Endothelial cell of umbilical vein (primary cell): ENCODE measurements at regions not wholly inside any gene's neighbourhood (a gene's known extent, or its start where the extent isn't known, plus 50 kb on each side); places are given as distances from the start of the nearest gene placed in this dataset.

ENCODE experiments used
- BruUV-seq: library from RNA; stranded (reverse); fragments of 400-500 nt; replicated peaks from 2 replicates; lab custom pipeline; 2021; lab: Mats Ljungman, UMichigan
- CTCF ChIA-PET: fragments of 300-600, 350-600 bp; sonication (Branson Sonifier 250); formaldehyde crosslinking; loops from one replicate; lab custom pipeline; 2021; ENCODE audit warnings: antibody characterized with exemption, inconsistent platforms; lab: Charles Lee
- POLR2A ChIA-PET: fragments of 300-600, 350-600 bp; sonication (Branson Sonifier 250); formaldehyde crosslinking; loops from one replicate; lab custom pipeline; 2021; ENCODE audit warnings: antibody characterized with exemption, inconsistent platforms; lab: Charles Lee
- DNase-seq: peaks from one replicate; pipeline ENCODE4 v3.0.0-alpha.2; 2011; ENCODE audit warnings: low read depth, low spot score
- FAIRE-seq: peaks from 2 replicates; lab custom pipeline; 2011; peaks lifted over from hg19 to GRCh38; lab: Jason Lieb, UNC
- H2AFZ ChIP-seq: 2 replicates; pipeline ENCODE4 v1.6.0; 2012; ENCODE audit warnings: low read depth, low read length, control low read depth, inconsistent platforms
- H3K27ac ChIP-seq: 2 replicates; pipeline ENCODE4 v1.5.1; 2011; ENCODE audit warnings: low read depth, mild to moderate bottlenecking, control low read depth, low read length, moderate library complexity; ENCODE audit not compliant: insufficient read depth
- H3K27me3 ChIP-seq, 2 experiments: 2 replicates each; pipeline versions ENCODE4 v1.6.0 to v1.6.1; 2011; ENCODE audit warnings: low read length in 2 of 2, mixed read lengths in 1 of 2; ENCODE audit not compliant: control insufficient read depth in 2 of 2, insufficient read depth in 2 of 2
- H3K36me3 ChIP-seq, 2 experiments: 2 replicates in 1 of 2; 3 replicates in 1 of 2; pipeline ENCODE4 v1.5.1; 2011; ENCODE audit warnings: low read length in 2 of 2, mild to moderate bottlenecking in 1 of 2, moderate library complexity in 1 of 2; ENCODE audit not compliant: control insufficient read depth in 2 of 2, insufficient read depth in 2 of 2; ENCODE audit errors: extremely low read depth in 1 of 2
- H3K4me1 ChIP-seq: 3 replicates; pipeline ENCODE4 v1.5.1; 2011; ENCODE audit warnings: mild to moderate bottlenecking, low read length; ENCODE audit not compliant: control insufficient read depth, insufficient read depth; ENCODE audit errors: extremely low read depth
- H3K4me2 ChIP-seq: 2 replicates; pipeline ENCODE4 v1.6.1; 2011; ENCODE audit warnings: low read length, control low read depth, mixed read lengths; ENCODE audit not compliant: insufficient read depth
- H3K4me3 ChIP-seq, 3 experiments: fragments of 200-600 bp in 1 of 3; sonication (generic), shearing (Covaris generic) in 1 of 3; replicated peaks in 1 of 3; 2 replicates each; pipeline ENCODE4 v1.5.1; 2011 to 2016; ENCODE audit warnings: control low read depth in 3 of 3, low read length in 3 of 3, mild to moderate bottlenecking in 2 of 3, inconsistent platforms in 1 of 3, low read depth in 1 of 3, moderate library complexity in 1 of 3; ENCODE audit not compliant: insufficient read depth in 1 of 3
- H3K79me2 ChIP-seq: 2 replicates; pipeline ENCODE4 v1.6.0; 2012; ENCODE audit warnings: low read length, inconsistent platforms; ENCODE audit not compliant: control insufficient read depth, insufficient read depth
- H3K9ac ChIP-seq: replicated peaks from 2 replicates; pipeline ENCODE3; 2011; ENCODE audit warnings: low read length, control low read depth; ENCODE audit not compliant: insufficient read depth; ENCODE audit errors: extremely low read depth
- H3K9me1 ChIP-seq: replicated peaks from 3 replicates; pipeline ENCODE4 v1.6.0; 2011; ENCODE audit warnings: mild to moderate bottlenecking, low read length; ENCODE audit not compliant: control insufficient read depth, insufficient read depth; ENCODE audit errors: extremely low read depth
- H3K9me3 ChIP-seq: replicated peaks from 2 replicates; pipeline ENCODE4 v1.5.1; 2012; ENCODE audit warnings: low read length, inconsistent platforms; ENCODE audit not compliant: control insufficient read depth, insufficient read depth
- H4K20me1 ChIP-seq: replicated peaks from 2 replicates; pipeline ENCODE3; 2011; ENCODE audit warnings: mild to moderate bottlenecking, low read length; ENCODE audit not compliant: control insufficient read depth, insufficient read depth; ENCODE audit errors: extremely low read depth
- CTCF ChIP-seq, 2 donors: IDR thresholded peaks; 1 replicate in 1 of 2; 2 replicates in 1 of 2; pipeline ENCODE4 v1.5.1; 2011; ENCODE audit warnings: low read length in 2 of 2, mild to moderate bottlenecking in 2 of 2, moderate library complexity in 2 of 2, control low read depth in 1 of 2, inconsistent platforms in 1 of 2, low read depth in 1 of 2; ENCODE audit not compliant: insufficient read depth in 1 of 2; ENCODE audit errors: extremely low read depth in 1 of 2
- EZH2 ChIP-seq: IDR thresholded peaks from 2 replicates; pipeline ENCODE4 v1.6.1; 2012; ENCODE audit warnings: borderline replicate concordance, low read depth, mild to moderate bottlenecking, moderate library complexity, low read length, inconsistent platforms; ENCODE audit not compliant: severe bottlenecking
- FOS ChIP-seq: IDR thresholded peaks from 2 replicates; pipeline ENCODE4 v1.6.1; 2011; ENCODE audit warnings: mild to moderate bottlenecking, low read length, moderate library complexity, borderline replicate concordance; ENCODE audit not compliant: insufficient read depth
- GATA2 ChIP-seq: IDR thresholded peaks from 2 replicates; pipeline ENCODE4 v1.7.0; 2011; ENCODE audit warnings: low read depth, mild to moderate bottlenecking, moderate library complexity, mixed read lengths, low read length; ENCODE audit not compliant: insufficient read length, insufficient read depth
- JUN ChIP-seq: IDR thresholded peaks from 2 replicates; pipeline ENCODE4 v1.6.1; 2011; ENCODE audit warnings: borderline replicate concordance, low read depth; ENCODE audit not compliant: insufficient read length, insufficient read depth
- MAX ChIP-seq: IDR thresholded peaks from 2 replicates; pipeline ENCODE4 v1.6.1; 2011; ENCODE audit not compliant: insufficient read depth, insufficient read length
- MYC ChIP-seq: IDR thresholded peaks from one replicate; pipeline ENCODE4 v1.6.1; 2011; ENCODE audit warnings: mild to moderate bottlenecking, low read depth, low read length
- POLR2A ChIP-seq: IDR thresholded peaks from 2 replicates; pipeline ENCODE4 v1.6.1; 2012; ENCODE audit warnings: low read depth, mild to moderate bottlenecking, control low read depth, low read length
- POLR2AphosphoS5 ChIP-seq: IDR thresholded peaks from 2 replicates; pipeline ENCODE4 v1.6.1; 2012; ENCODE audit warnings: low read depth, mild to moderate bottlenecking, control low read depth, low read length, moderate library complexity; ENCODE audit not compliant: insufficient read depth
- dilution Hi-C: fragments of 300-500 bp; cut with MboI; formaldehyde crosslinking; loops from one replicate; pipeline ENCODE4 v1.15.0; 2019; ENCODE audit warnings: low sequenced_read_pairs; ENCODE audit not compliant: extremely low pct_ligation_motif_present
- intact Hi-C: fragments of 100-400 bp; cut with micrococcal nuclease; formaldehyde crosslinking; loops from one replicate; pipeline ENCODE4 v1.10.0; 2022

- BruUV-seq, result no TSS peak
- ChIA-PET POLR2A (no interaction called here), CTCF (interaction anchor here (1.1 to 2.5 kb wide), 3 partner anchors 10 to 175 kb away, joined by 3 to 8 read pairs (median 8); no protein-coding TSS in a partner anchor)
- Histone ChIP-seq H3K9me3 (no peaks in the 10 kb centered on the region), H2AFZ (no peak overlapping the region), H3K27me3 (no peaks in the 10 kb centered on the region), H3K4me2 (no peak overlapping the region), H3K4me3 (no peak overlapping the region), H3K36me3 (no peaks in the 10 kb centered on the region), H3K9ac (no peak overlapping the region), H3K4me1 (peaks cover 11% of the 10 kb centered on the region), H3K9me1 (no peaks in the 10 kb centered on the region), H4K20me1 (no peaks in the 10 kb centered on the region), H3K27ac (no peak overlapping the region), H3K79me2 (no peaks in the 10 kb centered on the region)
- no peak for TF ChIP-seq CTCF (IDR thresholded peaks at IDR 0.05; ENCODE audit: extremely low read depth in 1 of 2, insufficient read depth in 1 of 2, low read depth in 1 of 2, low read length in 2 of 2)
- TF ChIP-seq POLR2A, result no peak
- no peak for TF ChIP-seq GATA2
- no peak for TF ChIP-seq EZH2
- no peak for TF ChIP-seq MYC
- TF ChIP-seq FOS, result no peak
- no peak for TF ChIP-seq JUN
- TF ChIP-seq POLR2AphosphoS5, result no peak
- TF ChIP-seq MAX, result no peak
- FAIRE-seq (no peak), DNase-seq (no peak)
- intact Hi-C loops (no loop called here), dilution Hi-C loops (no loop called here)
Measured at GRCh38 chr1:60867782-60868181, 214.6 kb upstream of the NFIA start.
